Activated CD4-positive, CD25-positive, alpha-beta regulatory T cell treated with anti-CD3 and anti-CD28 coated beads, Interleukin-2, amount 50 U/mL, for 72 hours (primary cell): ENCODE measurements at regions not wholly inside any gene's neighbourhood (a gene's known extent, or its start where the extent isn't known, plus 50 kb on each side); places are given as distances from the start of the nearest gene placed in this dataset.

Experiments
- DNase-seq: peaks from one replicate; pipeline ENCODE4 v3.0.0; 2021

- no peak for DNase-seq
These were observed 242.5 kb upstream of the KCNG1 start for GRCh38 chr20:51265361-51265760.

- DNase-seq = no peak
These were observed 239.3 kb upstream of the KCNG1 start for GRCh38 chr20:51262240-51262639.

- DNase-seq = no peak
These were observed 236.5 kb upstream of the KCNG1 start for GRCh38 chr20:51259455-51259854.

- DNase-seq = no peak
These were observed 235.8 kb upstream of the KCNG1 start for GRCh38 chr20:51258582-51259165.

GRCh38 chr20:51255417-51255816, 232.5 kb upstream of the KCNG1 start:
- no peak for DNase-seq

- DNase-seq = no peak
These were observed 230.4 kb upstream of the KCNG1 start for GRCh38 chr20:51253280-51253679.

- no peak for DNase-seq
These were observed 226.9 kb upstream of the KCNG1 start for GRCh38 chr20:51249781-51250180.

- DNase-seq = no peak
These were observed 226.3 kb upstream of the KCNG1 start for GRCh38 chr20:51249215-51249614.

GRCh38 chr20:51244466-51244865, 221.6 kb upstream of the KCNG1 start:
- DNase-seq = no peak

GRCh38 chr20:51238675-51239305, 215.9 kb upstream of the KCNG1 start:
- DNase-seq = no peak

GRCh38 chr20:51237791-51238190, 214.9 kb upstream of the KCNG1 start:
- DNase-seq = no peak

GRCh38 chr20:51237278-51237677, 214.4 kb upstream of the KCNG1 start:
- no peak for DNase-seq

GRCh38 chr20:51236421-51236820, 213.5 kb upstream of the KCNG1 start:
- no peak for DNase-seq

- DNase-seq = no peak
These were observed 210.4 kb upstream of the KCNG1 start for GRCh38 chr20:51233345-51233744.

GRCh38 chr20:51230727-51231126, 207.8 kb upstream of the KCNG1 start:
- DNase-seq = no peak

- no peak for DNase-seq
These were observed 205.9 kb upstream of the KCNG1 start for GRCh38 chr20:51228763-51229162.

GRCh38 chr20:51227744-51228143, 204.8 kb upstream of the KCNG1 start:
- DNase-seq = no peak

GRCh38 chr20:51223183-51223720, 200.3 kb upstream of the KCNG1 start:
- no peak for DNase-seq

- no peak for DNase-seq
These were observed 199.0 kb upstream of the KCNG1 start for GRCh38 chr20:51221791-51222408.

GRCh38 chr20:51221103-51221502, 198.2 kb upstream of the KCNG1 start:
- DNase-seq = no peak

- peak; percentile 72 for DNase-seq
These were observed 197.4 kb upstream of the KCNG1 start for GRCh38 chr20:51220293-51220706.

GRCh38 chr20:51219544-51219943, 196.6 kb upstream of the KCNG1 start:
- no peak for DNase-seq

- no peak for DNase-seq
These were observed 195.7 kb upstream of the KCNG1 start for GRCh38 chr20:51218603-51219002.

- no peak for DNase-seq
These were observed 194.6 kb upstream of the KCNG1 start for GRCh38 chr20:51217347-51218045.
